Endothelial cell of umbilical vein (primary cell): ENCODE measurements at regions not wholly inside any gene's neighbourhood (a gene's known extent, or its start where the extent isn't known, plus 50 kb on each side); places are given as distances from the start of the nearest gene placed in this dataset.

Source experiments
- BruUV-seq: library from RNA; stranded (reverse); fragments of 400-500 nt; replicated peaks from 2 replicates; lab custom pipeline; 2021; lab: Mats Ljungman, UMichigan
- CTCF ChIA-PET: fragments of 300-600, 350-600 bp; sonication (Branson Sonifier 250); formaldehyde crosslinking; loops from one replicate; lab custom pipeline; 2021; ENCODE audit warnings: antibody characterized with exemption, inconsistent platforms; lab: Charles Lee
- POLR2A ChIA-PET: fragments of 300-600, 350-600 bp; sonication (Branson Sonifier 250); formaldehyde crosslinking; loops from one replicate; lab custom pipeline; 2021; ENCODE audit warnings: antibody characterized with exemption, inconsistent platforms; lab: Charles Lee
- DNase-seq: peaks from one replicate; pipeline ENCODE4 v3.0.0-alpha.2; 2011; ENCODE audit warnings: low read depth, low spot score
- FAIRE-seq: peaks from 2 replicates; lab custom pipeline; 2011; peaks lifted over from hg19 to GRCh38; lab: Jason Lieb, UNC
- H2AFZ ChIP-seq: 2 replicates; pipeline ENCODE4 v1.6.0; 2012; ENCODE audit warnings: low read depth, low read length, control low read depth, inconsistent platforms
- H3K27ac ChIP-seq: 2 replicates; pipeline ENCODE4 v1.5.1; 2011; ENCODE audit warnings: low read depth, mild to moderate bottlenecking, control low read depth, low read length, moderate library complexity; ENCODE audit not compliant: insufficient read depth
- H3K27me3 ChIP-seq, 2 experiments: 2 replicates each; pipeline versions ENCODE4 v1.6.0 to v1.6.1; 2011; ENCODE audit warnings: low read length in 2 of 2, mixed read lengths in 1 of 2; ENCODE audit not compliant: control insufficient read depth in 2 of 2, insufficient read depth in 2 of 2
- H3K36me3 ChIP-seq, 2 experiments: 2 replicates in 1 of 2; 3 replicates in 1 of 2; pipeline ENCODE4 v1.5.1; 2011; ENCODE audit warnings: low read length in 2 of 2, mild to moderate bottlenecking in 1 of 2, moderate library complexity in 1 of 2; ENCODE audit not compliant: control insufficient read depth in 2 of 2, insufficient read depth in 2 of 2; ENCODE audit errors: extremely low read depth in 1 of 2
- H3K4me1 ChIP-seq: 3 replicates; pipeline ENCODE4 v1.5.1; 2011; ENCODE audit warnings: mild to moderate bottlenecking, low read length; ENCODE audit not compliant: control insufficient read depth, insufficient read depth; ENCODE audit errors: extremely low read depth
- H3K4me2 ChIP-seq: 2 replicates; pipeline ENCODE4 v1.6.1; 2011; ENCODE audit warnings: low read length, control low read depth, mixed read lengths; ENCODE audit not compliant: insufficient read depth
- H3K4me3 ChIP-seq, 3 experiments: fragments of 200-600 bp in 1 of 3; sonication (generic), shearing (Covaris generic) in 1 of 3; replicated peaks in 1 of 3; 2 replicates each; pipeline ENCODE4 v1.5.1; 2011 to 2016; ENCODE audit warnings: control low read depth in 3 of 3, low read length in 3 of 3, mild to moderate bottlenecking in 2 of 3, inconsistent platforms in 1 of 3, low read depth in 1 of 3, moderate library complexity in 1 of 3; ENCODE audit not compliant: insufficient read depth in 1 of 3
- H3K79me2 ChIP-seq: 2 replicates; pipeline ENCODE4 v1.6.0; 2012; ENCODE audit warnings: low read length, inconsistent platforms; ENCODE audit not compliant: control insufficient read depth, insufficient read depth
- H3K9ac ChIP-seq: replicated peaks from 2 replicates; pipeline ENCODE3; 2011; ENCODE audit warnings: low read length, control low read depth; ENCODE audit not compliant: insufficient read depth; ENCODE audit errors: extremely low read depth
- H3K9me1 ChIP-seq: replicated peaks from 3 replicates; pipeline ENCODE4 v1.6.0; 2011; ENCODE audit warnings: mild to moderate bottlenecking, low read length; ENCODE audit not compliant: control insufficient read depth, insufficient read depth; ENCODE audit errors: extremely low read depth
- H3K9me3 ChIP-seq: replicated peaks from 2 replicates; pipeline ENCODE4 v1.5.1; 2012; ENCODE audit warnings: low read length, inconsistent platforms; ENCODE audit not compliant: control insufficient read depth, insufficient read depth
- H4K20me1 ChIP-seq: replicated peaks from 2 replicates; pipeline ENCODE3; 2011; ENCODE audit warnings: mild to moderate bottlenecking, low read length; ENCODE audit not compliant: control insufficient read depth, insufficient read depth; ENCODE audit errors: extremely low read depth
- CTCF ChIP-seq, 2 donors: IDR thresholded peaks; 1 replicate in 1 of 2; 2 replicates in 1 of 2; pipeline ENCODE4 v1.5.1; 2011; ENCODE audit warnings: low read length in 2 of 2, mild to moderate bottlenecking in 2 of 2, moderate library complexity in 2 of 2, control low read depth in 1 of 2, inconsistent platforms in 1 of 2, low read depth in 1 of 2; ENCODE audit not compliant: insufficient read depth in 1 of 2; ENCODE audit errors: extremely low read depth in 1 of 2
- EZH2 ChIP-seq: IDR thresholded peaks from 2 replicates; pipeline ENCODE4 v1.6.1; 2012; ENCODE audit warnings: borderline replicate concordance, low read depth, mild to moderate bottlenecking, moderate library complexity, low read length, inconsistent platforms; ENCODE audit not compliant: severe bottlenecking
- FOS ChIP-seq: IDR thresholded peaks from 2 replicates; pipeline ENCODE4 v1.6.1; 2011; ENCODE audit warnings: mild to moderate bottlenecking, low read length, moderate library complexity, borderline replicate concordance; ENCODE audit not compliant: insufficient read depth
- GATA2 ChIP-seq: IDR thresholded peaks from 2 replicates; pipeline ENCODE4 v1.7.0; 2011; ENCODE audit warnings: low read depth, mild to moderate bottlenecking, moderate library complexity, mixed read lengths, low read length; ENCODE audit not compliant: insufficient read length, insufficient read depth
- JUN ChIP-seq: IDR thresholded peaks from 2 replicates; pipeline ENCODE4 v1.6.1; 2011; ENCODE audit warnings: borderline replicate concordance, low read depth; ENCODE audit not compliant: insufficient read length, insufficient read depth
- MAX ChIP-seq: IDR thresholded peaks from 2 replicates; pipeline ENCODE4 v1.6.1; 2011; ENCODE audit not compliant: insufficient read depth, insufficient read length
- MYC ChIP-seq: IDR thresholded peaks from one replicate; pipeline ENCODE4 v1.6.1; 2011; ENCODE audit warnings: mild to moderate bottlenecking, low read depth, low read length
- POLR2A ChIP-seq: IDR thresholded peaks from 2 replicates; pipeline ENCODE4 v1.6.1; 2012; ENCODE audit warnings: low read depth, mild to moderate bottlenecking, control low read depth, low read length
- POLR2AphosphoS5 ChIP-seq: IDR thresholded peaks from 2 replicates; pipeline ENCODE4 v1.6.1; 2012; ENCODE audit warnings: low read depth, mild to moderate bottlenecking, control low read depth, low read length, moderate library complexity; ENCODE audit not compliant: insufficient read depth
- dilution Hi-C: fragments of 300-500 bp; cut with MboI; formaldehyde crosslinking; loops from one replicate; pipeline ENCODE4 v1.15.0; 2019; ENCODE audit warnings: low sequenced_read_pairs; ENCODE audit not compliant: extremely low pct_ligation_motif_present
- intact Hi-C: fragments of 100-400 bp; cut with micrococcal nuclease; formaldehyde crosslinking; loops from one replicate; pipeline ENCODE4 v1.10.0; 2022

GRCh38 chr15:69559440-69560190 is 107.0 kb downstream of the RPLP1 start:
- Histone ChIP-seq H3K4me2 (no peak overlapping the region), H3K27ac (no peak overlapping the region), H3K9ac (no peak overlapping the region), H4K20me1 (no peaks in the 10 kb centered on the region), H3K9me1 (no peaks in the 10 kb centered on the region), H3K79me2 (no peaks in the 10 kb centered on the region), H3K27me3 (no peaks in the 10 kb centered on the region), H3K36me3 (no peaks in the 10 kb centered on the region), H3K9me3 (no peaks in the 10 kb centered on the region), H3K4me3 (no peak overlapping the region), H2AFZ (no peak overlapping the region), H3K4me1 (peaks cover 14% of the 10 kb centered on the region)
- intact Hi-C loops (no loop called here), dilution Hi-C loops (no loop called here)
- FAIRE-seq (no peak), DNase-seq (no peak)
- CTCF ChIA-PET = interaction anchor here (1.7 kb wide), 1 partner anchor 30 kb away, joined by 5 read pairs; no protein-coding TSS in a partner anchor
- TF ChIP-seq POLR2AphosphoS5 (no peak), GATA2 (no peak), JUN (no peak), MYC (no peak), EZH2 (no peak), POLR2A (no peak), MAX (no peak), CTCF (IDR thresholded peaks at IDR 0.05; ENCODE audit: extremely low read depth in 1 of 2, insufficient read depth in 1 of 2, low read depth in 1 of 2, low read length in 2 of 2) (no peak), FOS (no peak)
- BruUV-seq = no TSS peak
- POLR2A ChIA-PET = no interaction called here
